ENCODE measurements at regions not wholly inside any gene's neighbourhood (a gene's known extent, or its start where the extent isn't known, plus 50 kb on each side); places are given as distances from the start of the nearest gene placed in this dataset.

- TF ChIP-seq CTCF (conservative IDR thresholded peaks at IDR 0.05; ENCODE audit: low read length) = no peak
- TF ChIP-seq EZH2phosphoT487 (IDR thresholded peaks at IDR 0.05; ENCODE audit: borderline replicate concordance) = no peak
Observed at GRCh38 chr7:65268782-65269149, 104.9 kb upstream of the ZNF92 start.
